ENCODE measurements at regions not wholly inside any gene's neighbourhood (a gene's known extent, or its start where the extent isn't known, plus 50 kb on each side); places are given as distances from the start of the nearest gene placed in this dataset.

DNA sequence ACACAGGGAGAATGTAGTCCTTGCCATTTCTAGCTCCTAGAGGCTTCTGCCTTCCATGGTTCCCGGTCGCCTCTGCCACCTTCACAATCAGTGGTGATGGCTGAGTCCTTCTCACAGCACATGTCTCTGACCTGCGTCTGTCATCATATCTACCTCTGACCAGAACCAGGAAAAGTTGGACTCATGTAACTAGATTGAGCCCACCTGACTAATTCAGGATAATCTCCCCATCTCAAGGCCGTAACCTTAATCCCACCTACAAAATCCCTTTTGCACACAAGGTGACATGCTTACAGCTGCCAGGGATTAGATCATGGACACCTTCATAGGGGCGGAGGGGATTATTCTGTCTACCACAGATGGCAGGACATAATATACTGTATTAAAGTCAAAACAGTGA, 375.6 kb downstream of the ICE1 start:
- Histone ChIP-seq H3K4me1 (replicated peaks in 1 of 4; ENCODE audit: control insufficient read depth in 3 of 4, insufficient read depth in 4 of 4, low read length in 3 of 4) (no peaks in the 10 kb centered on the region), H3K27me3 (replicated peaks in 1 of 4; ENCODE audit: control insufficient read depth in 3 of 4, extremely low read depth in 1 of 4, insufficient read depth in 3 of 4, low read length in 3 of 4) (no peaks in the 10 kb centered on the region), H2BK20ac (ENCODE audit: low read length) (no peak overlapping the region), H3K4ac (replicated peaks; ENCODE audit: insufficient read length, low read depth, low read length) (no peak overlapping the region), H2AFZ (ENCODE audit: low read length) (no peak overlapping the region), H3K14ac (ENCODE audit: insufficient read length) (no peak overlapping the region), H3K56ac (replicated peaks; ENCODE audit: insufficient read length, low read depth, low read length) (no peak overlapping the region), H3K18ac (ENCODE audit: extremely low read depth, low read length) (no peak overlapping the region), H2AK5ac (ENCODE audit: low read depth, low read length) (no peak overlapping the region), H3K4me2 (ENCODE audit: insufficient read depth in 1 of 2, low read depth in 2 of 2, low read length in 2 of 2) (no peak overlapping the region), H3K27ac (ENCODE audit: low read depth, low read length) (no peak overlapping the region), H3K23me2 (ENCODE audit: low read depth, low read length) (no peaks in the 10 kb centered on the region), H3K79me1 (ENCODE audit: low read depth, low read length) (no peaks in the 10 kb centered on the region), H3K9ac (replicated peaks in 1 of 4; ENCODE audit: extremely low read depth in 1 of 4, low read depth in 3 of 4, low read length in 3 of 4) (no peak overlapping the region), H4K5ac (ENCODE audit: insufficient read length, low read depth, low read length) (no peak overlapping the region), H2BK12ac (ENCODE audit: low read depth, low read length) (no peak overlapping the region), H3K4me3 (ENCODE audit: extremely low read depth in 1 of 4, insufficient read depth in 2 of 4, low read depth in 3 of 4, low read length in 4 of 4) (no peak overlapping the region), H3K9me3 (ENCODE audit: insufficient read depth in 2 of 2, low read depth in 1 of 2, low read length in 1 of 2) (no peaks in the 10 kb centered on the region), H3K79me2 (ENCODE audit: control insufficient read depth in 1 of 2, insufficient read depth in 2 of 2, low read length in 2 of 2) (no peaks in the 10 kb centered on the region), H4K20me1 (replicated peaks in 1 of 2; ENCODE audit: control insufficient read depth in 1 of 2, insufficient read depth in 2 of 2, low read length in 2 of 2) (no peaks in the 10 kb centered on the region), H3K23ac (ENCODE audit: insufficient read length) (no peak overlapping the region), H2BK120ac (replicated peaks; ENCODE audit: low read depth, low read length) (no peak overlapping the region), H2BK15ac (ENCODE audit: low read length) (no peak overlapping the region), H4K8ac (ENCODE audit: extremely low read depth, insufficient read depth, low read length) (no peak overlapping the region), H4K91ac (replicated peaks; ENCODE audit: insufficient read length, low read length) (no peak overlapping the region), H2BK5ac (ENCODE audit: low read depth, low read length) (no peak overlapping the region), H3K36me3 (ENCODE audit: control insufficient read depth in 2 of 4, insufficient read depth in 4 of 4, low read length in 3 of 4) (no peaks in the 10 kb centered on the region)
- WGBS, 2 experiments (ENCODE audit: extremely low coverage in 1 of 2, insufficient coverage in 1 of 2, insufficient read length in 1 of 2, insufficient replicate concordance in 2 of 2, low coverage in 1 of 2, low lambda C conversion rate in 2 of 2, missing lambda C conversion rate in 1 of 2) = 93% methylated on average over 5 of the region's 5 CpGs; no CpG with 5 or more reads in 1 of the 2 experiments
- ChIA-PET CTCF (ENCODE audit: partially characterized antibody) (interaction anchor here (1.9 kb wide), 1 partner anchor 13 kb away, joined by 5 read pairs; no protein-coding TSS in a partner anchor), POLR2A (ENCODE audit: partially characterized antibody) (no interaction called here)
- FAIRE-seq = no peak
- TF ChIP-seq SIX5 (IDR thresholded peaks at IDR 0.05; ENCODE audit: low read depth, low read length) (no peak), BCL11A (IDR thresholded peaks at IDR 0.05; ENCODE audit: low read depth in 2 of 2, low read length in 2 of 2) (no peak), SIN3A (conservative IDR thresholded peaks at IDR 0.05 in 1 of 2, IDR thresholded peaks at IDR 0.05 in 1 of 2; ENCODE audit: low read depth in 1 of 2, low read length in 2 of 2) (no peak)
- TF ChIP-seq, protein P1, sequence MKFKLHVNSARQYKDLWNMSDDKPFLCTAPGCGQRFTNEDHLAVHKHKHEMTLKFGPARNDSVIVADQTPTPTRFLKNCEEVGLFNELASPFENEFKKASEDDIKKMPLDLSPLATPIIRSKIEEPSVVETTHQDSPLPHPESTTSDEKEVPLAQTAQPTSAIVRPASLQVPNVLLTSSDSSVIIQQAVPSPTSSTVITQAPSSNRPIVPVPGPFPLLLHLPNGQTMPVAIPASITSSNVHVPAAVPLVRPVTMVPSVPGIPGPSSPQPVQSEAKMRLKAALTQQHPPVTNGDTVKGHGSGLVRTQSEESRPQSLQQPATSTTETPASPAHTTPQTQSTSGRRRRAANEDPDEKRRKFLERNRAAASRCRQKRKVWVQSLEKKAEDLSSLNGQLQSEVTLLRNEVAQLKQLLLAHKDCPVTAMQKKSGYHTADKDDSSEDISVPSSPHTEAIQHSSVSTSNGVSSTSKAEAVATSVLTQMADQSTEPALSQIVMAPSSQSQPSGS (IDR thresholded peaks at IDR 0.05; ENCODE audit: low read length) = no peak
- no peak for DNase-seq (ENCODE audit: low read depth in 1 of 2, low spot score in 2 of 2)

Data from H1 (cell line).